CD8-positive, alpha-beta memory T cell (primary cell): ENCODE measurements at regions not wholly inside any gene's neighbourhood (a gene's known extent, or its start where the extent isn't known, plus 50 kb on each side); places are given as distances from the start of the nearest gene placed in this dataset.

Source experiments
- CTCF ChIA-PET: fragments of 350-600 bp; sonication (Branson Sonifier 250); formaldehyde crosslinking; loops from one replicate; lab custom pipeline; 2021; ENCODE audit warnings: antibody characterized with exemption; lab: Charles Lee
- POLR2A ChIA-PET: fragments of 350-600 bp; sonication (Branson Sonifier 250); formaldehyde crosslinking; loops from one replicate; lab custom pipeline; 2021; ENCODE audit warnings: antibody characterized with exemption; lab: Charles Lee
- DNase-seq, 5 donors: peaks; one replicate each; pipeline versions ENCODE4 v3.0.0 to v3.0.0-alpha.2; 2020 to 2022; ENCODE audit warnings: mixed read lengths in 1 of 5
- H3K27ac ChIP-seq: one replicate; pipeline ENCODE4 v1.7.0; 2013; ENCODE audit warnings: low read depth, mild to moderate bottlenecking, low read length, moderate library complexity
- H3K27me3 ChIP-seq: 2 replicates; pipeline ENCODE4 v1.7.0; 2013; ENCODE audit warnings: low read length, mild to moderate bottlenecking; ENCODE audit not compliant: insufficient read depth, poor library complexity, severe bottlenecking
- H3K36me3 ChIP-seq: 2 replicates; pipeline ENCODE4 v1.7.0; 2013; ENCODE audit warnings: mild to moderate bottlenecking, low read length, moderate library complexity; ENCODE audit not compliant: insufficient read depth
- H3K4me1 ChIP-seq: 2 replicates; pipeline ENCODE4 v1.7.0; 2013; ENCODE audit warnings: mild to moderate bottlenecking, low read length, moderate library complexity; ENCODE audit not compliant: insufficient read depth
- H3K4me3 ChIP-seq: 2 replicates; pipeline ENCODE4 v1.7.0; 2013; ENCODE audit warnings: mild to moderate bottlenecking, low read length
- H3K9me3 ChIP-seq: 2 replicates; pipeline ENCODE4 v1.7.0; 2013; ENCODE audit warnings: mild to moderate bottlenecking, low read length
- H3K27ac Mint-ChIP-seq, 8 donors: one replicate each; pipeline ENCODE4 v1.8.0; 2020 to 2021; ENCODE audit warnings: mixed read lengths in 8 of 8, mild to moderate bottlenecking in 6 of 8, inconsistent platforms in 3 of 8, moderate library complexity in 3 of 8
- H3K27me3 Mint-ChIP-seq, 2 donors: one replicate each; pipeline ENCODE4 v1.8.0; 2020 to 2021; ENCODE audit warnings: mixed read lengths in 2 of 2, mild to moderate bottlenecking in 1 of 2, moderate library complexity in 1 of 2
- H3K36me3 Mint-ChIP-seq, 3 donors: one replicate each; pipeline ENCODE4 v1.8.0; 2020 to 2021; ENCODE audit warnings: mixed read lengths in 3 of 3, inconsistent platforms in 1 of 3, mild to moderate bottlenecking in 1 of 3
- H3K4me1 Mint-ChIP-seq, 3 donors: one replicate each; pipeline ENCODE4 v1.8.0; 2020 to 2021; ENCODE audit warnings: mixed read lengths in 3 of 3, inconsistent platforms in 1 of 3, mild to moderate bottlenecking in 1 of 3
- H3K4me3 Mint-ChIP-seq, 7 donors: one replicate each; pipeline ENCODE4 v1.8.0; 2020 to 2021; ENCODE audit warnings: mixed read lengths in 7 of 7, mild to moderate bottlenecking in 6 of 7, moderate library complexity in 4 of 7, inconsistent platforms in 2 of 7
- H3K9me3 Mint-ChIP-seq, 5 donors: one replicate each; pipeline ENCODE4 v1.8.0; 2020 to 2022; ENCODE audit warnings: mixed read lengths in 5 of 5, mild to moderate bottlenecking in 3 of 5, moderate library complexity in 2 of 5, inconsistent platforms in 1 of 5

DNA sequence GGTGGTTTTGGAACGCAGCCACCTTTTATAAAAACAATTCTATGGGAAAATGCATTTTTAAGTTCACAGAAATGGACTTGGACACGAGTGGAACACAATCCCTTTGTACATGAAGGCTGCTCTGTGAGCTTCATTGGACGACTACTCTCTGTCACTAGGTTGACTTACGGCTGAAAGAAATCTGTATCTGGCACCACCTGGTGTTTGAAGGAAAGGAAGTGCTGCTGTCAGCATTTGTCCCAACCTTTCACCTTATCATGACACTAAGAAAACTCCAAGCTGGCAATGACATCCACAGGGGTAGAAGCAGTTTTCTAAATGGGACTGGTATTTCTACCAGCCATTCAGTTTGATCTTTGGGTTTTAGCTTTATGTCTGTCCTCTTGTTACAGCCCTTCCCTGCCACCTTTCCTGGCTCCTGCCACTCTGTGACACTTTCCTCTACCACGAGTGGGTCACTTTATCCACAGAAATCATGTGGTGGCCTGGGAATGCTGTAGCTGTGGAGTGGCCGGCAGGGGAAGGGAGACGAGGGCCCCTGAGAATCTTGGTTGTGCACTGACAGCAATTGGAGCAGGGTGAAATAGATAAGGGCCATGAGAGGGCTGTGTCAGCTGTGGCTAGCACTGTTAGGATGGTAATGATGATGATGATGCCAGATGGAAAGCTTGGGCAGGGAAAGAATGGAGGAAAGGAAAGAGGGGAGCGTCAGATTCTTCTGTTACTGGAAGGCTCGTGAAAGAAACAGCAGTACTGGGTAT lies 85.2 kb downstream of the TBX19 start:
- H3K4me1 ChIP-seq = peaks cover 27% of the 10 kb centered on the region
- DNase-seq = no peak
- no peaks in the 10 kb centered on the region for H3K27me3 ChIP-seq
- no peak overlapping the region for H3K4me3 Mint-ChIP-seq
- H3K9me3 ChIP-seq = no peaks in the 10 kb centered on the region
- no peak overlapping the region for H3K4me3 ChIP-seq
- ChIA-PET CTCF (interaction anchor here (1.1 to 8.2 kb wide), 4 partner anchors 19 to 56 kb away, joined by 3 to 125 read pairs (median 5); no protein-coding TSS in a partner anchor), POLR2A (interaction anchor here (1.3 kb wide), 1 partner anchor 23 kb away, joined by 4 read pairs; no protein-coding TSS in a partner anchor)
- peak overlapping the region in 1 of 8 donors; percentile 7 for H3K27ac Mint-ChIP-seq
- no peaks in the 10 kb centered on the region for H3K36me3 Mint-ChIP-seq
- no peaks in the 10 kb centered on the region for H3K27me3 Mint-ChIP-seq
- H3K27ac ChIP-seq = no peak overlapping the region
- peaks cover 40 to 47% (median 45%) of the 10 kb centered on the region in 3 donors for H3K4me1 Mint-ChIP-seq
- peaks cover 0 to 3% (median 0%) of the 10 kb centered on the region in 5 donors for H3K9me3 Mint-ChIP-seq
- no peaks in the 10 kb centered on the region for H3K36me3 ChIP-seq
